SH-SY5Y (cell line): ENCODE measurements at regions not wholly inside any gene's neighbourhood (a gene's known extent, or its start where the extent isn't known, plus 50 kb on each side); places are given as distances from the start of the nearest gene placed in this dataset.

Source experiments
- GATA2 ChIP-seq: IDR thresholded peaks from 2 replicates; pipeline ENCODE4 v1.6.1; 2011; ENCODE audit warnings: mild to moderate bottlenecking, low read depth, low read length
- GATA3 ChIP-seq: IDR thresholded peaks from 2 replicates; pipeline ENCODE4 v1.6.1; 2011; ENCODE audit warnings: low read depth, mild to moderate bottlenecking, low read length, moderate library complexity

DNA sequence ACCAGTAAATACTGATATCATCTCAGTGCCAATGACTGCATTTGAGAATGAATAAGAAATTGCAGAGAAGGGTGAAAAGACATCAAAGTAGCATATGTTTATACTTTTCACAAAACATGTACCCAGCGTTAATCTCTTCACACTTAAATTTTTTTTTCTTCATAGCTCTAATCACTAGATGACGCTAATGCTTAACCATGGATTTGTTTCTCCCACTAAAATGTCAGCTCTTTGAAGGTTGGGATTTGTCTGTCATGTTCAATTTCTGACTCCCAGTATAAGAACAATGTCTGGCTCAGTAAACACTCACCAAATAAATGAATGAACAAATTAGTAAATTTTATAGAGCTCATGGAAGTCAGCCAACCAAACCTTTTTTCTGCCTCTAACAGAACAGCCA lies 78.3 kb upstream of the LMCD1 start:
- TF ChIP-seq GATA3 (no peak), GATA2 (no peak)
